ENCODE measurements at regions not wholly inside any gene's neighbourhood (a gene's known extent, or its start where the extent isn't known, plus 50 kb on each side); places are given as distances from the start of the nearest gene placed in this dataset.

DNA sequence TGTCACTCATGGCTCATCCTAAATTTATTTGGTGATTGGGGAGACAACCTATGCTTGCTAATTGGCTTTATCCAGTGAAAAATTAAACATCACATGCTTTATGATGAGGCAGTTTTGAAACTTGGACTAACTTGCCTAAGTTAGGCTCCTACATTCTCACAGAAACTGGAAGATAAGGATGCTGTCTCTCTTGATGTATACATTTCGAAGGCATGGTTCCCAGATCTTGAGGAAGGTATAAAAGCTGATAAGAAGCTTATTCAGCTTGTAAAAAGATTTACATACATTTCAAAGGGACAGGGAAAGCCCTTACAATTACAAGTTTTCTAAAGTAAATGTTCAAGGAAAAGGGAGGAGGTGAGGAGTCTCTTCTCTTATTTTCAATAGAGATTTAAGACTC, 561.7 kb downstream of the IPMK start:
- no peak overlapping the region for H2AFZ ChIP-seq (ENCODE audit: insufficient read depth, low read depth, low read length, poor library complexity, severe bottlenecking)
- WGBS (ENCODE audit: insufficient coverage), result no CpG with 5 or more reads among the region's 1 CpG
- no peaks in the 10 kb centered on the region for H3K27me3 ChIP-seq (replicated peaks in 1 of 4; ENCODE audit: control extremely low read depth in 1 of 4, control insufficient read depth in 3 of 4, insufficient read depth in 4 of 4, low read length in 3 of 4)
- no peaks in the 10 kb centered on the region for H3K4me1 ChIP-seq (ENCODE audit: control insufficient read depth in 2 of 2, insufficient read depth in 2 of 2, low read length in 2 of 2)
- ATAC-seq (ENCODE audit: low read depth) (no peak), DNase-seq (no peak)
- H3K4me2 ChIP-seq (replicated peaks; ENCODE audit: low read depth, low read length, poor library complexity, severe bottlenecking), result no peak overlapping the region
- no peak overlapping the region for H3K9ac ChIP-seq (ENCODE audit: low read length)
- POLR2A ChIA-PET, result no interaction called here
- no peaks in the 10 kb centered on the region for H3K4me1 Mint-ChIP-seq
- CTCF ChIA-PET, result interaction anchor here (0.7 kb wide), 1 partner anchor 416 kb away, joined by 3 read pairs; no protein-coding TSS in a partner anchor
- H3K27me3 Mint-ChIP-seq, result no peaks in the 10 kb centered on the region
- no peaks in the 10 kb centered on the region for H3K9me3 Mint-ChIP-seq (ENCODE audit: insufficient read depth)
- H3K79me2 ChIP-seq (ENCODE audit: control insufficient read depth, insufficient read depth, low read length), result no peaks in the 10 kb centered on the region
- H3K9me3 ChIP-seq (ENCODE audit: control extremely low read depth in 1 of 3, control insufficient read depth in 2 of 3, insufficient read depth in 1 of 3, low read length in 2 of 3), result no peaks in the 10 kb centered on the region
- no peak overlapping the region for H3K4me3 Mint-ChIP-seq
- intact Hi-C loops (cut with micrococcal nuclease), result no loop called here
- no peaks in the 10 kb centered on the region for H3K36me3 ChIP-seq (replicated peaks in 1 of 2; ENCODE audit: control extremely low read depth in 1 of 2, control insufficient read depth in 1 of 2, extremely low read depth in 1 of 2, insufficient read depth in 2 of 2, low read length in 1 of 2)
- no peak overlapping the region for H3K4me3 ChIP-seq (ENCODE audit: control extremely low read depth in 1 of 5, extremely low read depth in 1 of 5, insufficient read depth in 1 of 5, low read depth in 2 of 5, low read length in 4 of 5)
- H3K27ac ChIP-seq (ENCODE audit: low read length in 2 of 2), result no peak overlapping the region
- TF ChIP-seq EZH2 (IDR thresholded peaks at IDR 0.05; ENCODE audit: borderline replicate concordance, insufficient read depth, low read depth, low read length, poor library complexity, severe bottlenecking), result no peak
- H3K27ac Mint-ChIP-seq, result no peak overlapping the region
- H4K20me1 ChIP-seq (ENCODE audit: control insufficient read depth, insufficient read depth, low read length, poor library complexity, severe bottlenecking), result no peaks in the 10 kb centered on the region

DNA sequence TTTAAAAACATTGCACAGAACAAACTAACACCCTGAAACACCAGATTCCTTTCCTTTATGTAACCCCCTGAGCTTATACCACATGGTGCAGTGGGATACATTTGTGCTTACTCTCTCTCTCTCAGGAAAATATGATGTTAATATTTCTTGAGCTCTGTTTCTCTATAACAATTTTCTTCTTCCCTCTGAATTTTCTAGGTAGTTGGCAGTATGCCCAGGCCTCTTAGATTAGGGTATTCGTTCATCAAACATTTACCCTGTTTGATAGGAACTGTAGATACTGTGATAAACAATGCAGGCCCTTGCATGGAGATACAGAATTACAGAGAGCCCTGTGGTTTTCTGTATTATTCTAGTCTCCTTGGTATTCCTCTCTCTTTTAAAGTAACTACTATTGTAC, 567.8 kb downstream of the IPMK start:
- H3K27me3 ChIP-seq (replicated peaks in 1 of 4; ENCODE audit: control extremely low read depth in 1 of 4, control insufficient read depth in 3 of 4, insufficient read depth in 4 of 4, low read length in 3 of 4), result no peaks in the 10 kb centered on the region
- H4K20me1 ChIP-seq (ENCODE audit: control insufficient read depth, insufficient read depth, low read length, poor library complexity, severe bottlenecking), result no peaks in the 10 kb centered on the region
- Mint-ChIP-seq H3K4me1 (no peaks in the 10 kb centered on the region), H3K27me3 (no peaks in the 10 kb centered on the region), H3K4me3 (no peak overlapping the region), H3K9me3 (ENCODE audit: insufficient read depth) (no peaks in the 10 kb centered on the region), H3K27ac (no peak overlapping the region)
- ChIA-PET CTCF (no interaction called here), POLR2A (no interaction called here)
- no peaks in the 10 kb centered on the region for H3K79me2 ChIP-seq (ENCODE audit: control insufficient read depth, insufficient read depth, low read length)
- no peak overlapping the region for H3K4me2 ChIP-seq (replicated peaks; ENCODE audit: low read depth, low read length, poor library complexity, severe bottlenecking)
- ATAC-seq (ENCODE audit: low read depth) (no peak), DNase-seq (no peak)
- H3K4me3 ChIP-seq (ENCODE audit: control extremely low read depth in 1 of 5, extremely low read depth in 1 of 5, insufficient read depth in 1 of 5, low read depth in 2 of 5, low read length in 4 of 5), result no peak overlapping the region
- no peaks in the 10 kb centered on the region for H3K4me1 ChIP-seq (ENCODE audit: control insufficient read depth in 2 of 2, insufficient read depth in 2 of 2, low read length in 2 of 2)
- TF ChIP-seq, protein P1, sequence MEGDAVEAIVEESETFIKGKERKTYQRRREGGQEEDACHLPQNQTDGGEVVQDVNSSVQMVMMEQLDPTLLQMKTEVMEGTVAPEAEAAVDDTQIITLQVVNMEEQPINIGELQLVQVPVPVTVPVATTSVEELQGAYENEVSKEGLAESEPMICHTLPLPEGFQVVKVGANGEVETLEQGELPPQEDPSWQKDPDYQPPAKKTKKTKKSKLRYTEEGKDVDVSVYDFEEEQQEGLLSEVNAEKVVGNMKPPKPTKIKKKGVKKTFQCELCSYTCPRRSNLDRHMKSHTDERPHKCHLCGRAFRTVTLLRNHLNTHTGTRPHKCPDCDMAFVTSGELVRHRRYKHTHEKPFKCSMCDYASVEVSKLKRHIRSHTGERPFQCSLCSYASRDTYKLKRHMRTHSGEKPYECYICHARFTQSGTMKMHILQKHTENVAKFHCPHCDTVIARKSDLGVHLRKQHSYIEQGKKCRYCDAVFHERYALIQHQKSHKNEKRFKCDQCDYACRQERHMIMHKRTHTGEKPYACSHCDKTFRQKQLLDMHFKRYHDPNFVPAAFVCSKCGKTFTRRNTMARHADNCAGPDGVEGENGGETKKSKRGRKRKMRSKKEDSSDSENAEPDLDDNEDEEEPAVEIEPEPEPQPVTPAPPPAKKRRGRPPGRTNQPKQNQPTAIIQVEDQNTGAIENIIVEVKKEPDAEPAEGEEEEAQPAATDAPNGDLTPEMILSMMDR (IDR thresholded peaks at IDR 0.05), result no peak
- TF ChIP-seq EZH2 (IDR thresholded peaks at IDR 0.05; ENCODE audit: borderline replicate concordance, insufficient read depth, low read depth, low read length, poor library complexity, severe bottlenecking), result no peak
- WGBS (ENCODE audit: insufficient coverage), result no CpG with 5 or more reads among the region's 1 CpG
- no peak overlapping the region for H3K9ac ChIP-seq (ENCODE audit: low read length)
- H3K27ac ChIP-seq (ENCODE audit: low read length in 2 of 2), result no peak overlapping the region
- H2AFZ ChIP-seq (ENCODE audit: insufficient read depth, low read depth, low read length, poor library complexity, severe bottlenecking), result no peak overlapping the region
- no peaks in the 10 kb centered on the region for H3K36me3 ChIP-seq (replicated peaks in 1 of 2; ENCODE audit: control extremely low read depth in 1 of 2, control insufficient read depth in 1 of 2, extremely low read depth in 1 of 2, insufficient read depth in 2 of 2, low read length in 1 of 2)
- intact Hi-C loops (cut with micrococcal nuclease), result no loop called here
- H3K9me3 ChIP-seq (ENCODE audit: control extremely low read depth in 1 of 3, control insufficient read depth in 2 of 3, insufficient read depth in 1 of 3, low read length in 2 of 3), result no peaks in the 10 kb centered on the region
